Esophagus muscularis mucosa (tissue), 4 donors: ENCODE measurements at regions not wholly inside any gene's neighbourhood (a gene's known extent, or its start where the extent isn't known, plus 50 kb on each side); places are given as distances from the start of the nearest gene placed in this dataset.

Experiments
- DNase-seq: peaks from one replicate; pipeline ENCODE4 v3.0.0-alpha.2; 2017; ENCODE audit errors: extremely low spot score
- H3K27ac ChIP-seq, 4 donors: fragments of 200-600 bp; sonication (generic); replicated peaks in 1 of 4; 1 replicate in 3 of 4; 2 replicates in 1 of 4; pipeline ENCODE4 v1.5.1; 2016 to 2019; ENCODE audit warnings: mild to moderate bottlenecking in 1 of 4
- H3K27me3 ChIP-seq, 4 donors: fragments of 200-600 bp; sonication (generic); one replicate each; pipeline versions ENCODE4 v1.5.1 to v1.6.0; 2016 to 2019
- H3K36me3 ChIP-seq, 4 donors: fragments of 200-600 bp; sonication (generic); one replicate each; pipeline ENCODE4 v1.5.1; 2016 to 2019
- H3K4me1 ChIP-seq, 4 donors: fragments of 200-600 bp; sonication (generic); one replicate each; pipeline ENCODE4 v1.5.1; 2016 to 2019
- H3K4me3 ChIP-seq, 4 donors: fragments of 200-600 bp; sonication (generic); 1 replicate in 2 of 4; 2 replicates in 2 of 4; pipeline ENCODE4 v1.5.1; 2016 to 2019; ENCODE audit warnings: mild to moderate bottlenecking in 4 of 4, moderate library complexity in 1 of 4
- H3K9me3 ChIP-seq, 4 donors: fragments of 200-600 bp; sonication (generic); 1 replicate in 3 of 4; 2 replicates in 1 of 4; pipeline ENCODE4 v1.5.1; 2016 to 2019
- EP300 ChIP-seq: sonication (generic); formaldehyde crosslinking; IDR thresholded peaks from one replicate; pipeline ENCODE4 v1.6.1; 2017; ENCODE audit warnings: antibody characterized with exemption
- POLR2A ChIP-seq: fragments of 450-650 bp; IDR thresholded peaks from one replicate; pipeline ENCODE4 v1.6.1; 2017; ENCODE audit warnings: antibody characterized with exemption, moderate library complexity, mild to moderate bottlenecking, low read depth
- POLR2AphosphoS5 ChIP-seq, 2 donors: sonication (generic); formaldehyde crosslinking; IDR thresholded peaks; one replicate each; pipeline ENCODE4 v1.6.1; 2017; ENCODE audit warnings: antibody characterized with exemption in 2 of 2
- WGBS: methylation state at CpG from one replicate; pipeline ENCODE4 v1.1.5; 2018; 5-methylcytosine and 5-hydroxymethylcytosine counted together
- intact Hi-C: fragments of 100-400 bp; cut with DNase I; formaldehyde crosslinking; loops from one replicate; pipeline ENCODE4 v1.15.1; 2023
- TF ChIP-seq, protein P1 (sequence below), 3 experiments: fragments of 200-600 bp in 2 of 3; fragments of 450-650 bp in 1 of 3; sonication (generic) in 2 of 3; IDR thresholded peaks; one replicate each; pipeline ENCODE4 v1.5.1; 2017 to 2019; ENCODE audit warnings: antibody characterized with exemption in 3 of 3, mild to moderate bottlenecking in 2 of 3, moderate library complexity in 1 of 3

DNA sequence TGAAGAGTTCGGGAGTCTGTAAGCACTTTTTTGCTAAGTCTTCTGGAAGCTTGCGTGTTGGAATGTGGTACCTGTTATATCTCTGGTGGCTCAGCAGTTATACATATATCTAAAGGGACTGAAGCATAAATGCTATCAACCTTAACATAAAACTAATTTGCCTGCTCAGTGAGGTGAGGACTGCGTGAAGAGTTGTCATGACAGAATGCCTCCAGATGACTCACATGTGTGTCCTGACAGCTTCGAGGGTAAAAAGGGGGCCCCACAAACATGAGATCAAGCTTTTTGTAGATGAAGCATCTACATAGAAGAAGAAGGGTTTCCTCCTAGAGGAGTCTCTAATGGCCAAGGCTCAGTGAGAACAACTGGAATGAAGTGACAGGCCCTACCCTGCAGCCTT is 88.8 kb upstream of the C3orf80 start:
- H3K4me3 ChIP-seq, result no peak overlapping the region
- H3K9me3 ChIP-seq, result no peaks in the 10 kb centered on the region
- H3K27me3 ChIP-seq, result no peaks in the 10 kb centered on the region
- H3K36me3 ChIP-seq, result no peaks in the 10 kb centered on the region
- no peak overlapping the region for H3K27ac ChIP-seq
- no peak for DNase-seq
- intact Hi-C loops, result no loop called here
- no peak for TF ChIP-seq POLR2A
- no peak for TF ChIP-seq POLR2AphosphoS5 (IDR thresholded peaks at IDR 0.05)
- TF ChIP-seq EP300, result no peak
- TF ChIP-seq, protein P1, sequence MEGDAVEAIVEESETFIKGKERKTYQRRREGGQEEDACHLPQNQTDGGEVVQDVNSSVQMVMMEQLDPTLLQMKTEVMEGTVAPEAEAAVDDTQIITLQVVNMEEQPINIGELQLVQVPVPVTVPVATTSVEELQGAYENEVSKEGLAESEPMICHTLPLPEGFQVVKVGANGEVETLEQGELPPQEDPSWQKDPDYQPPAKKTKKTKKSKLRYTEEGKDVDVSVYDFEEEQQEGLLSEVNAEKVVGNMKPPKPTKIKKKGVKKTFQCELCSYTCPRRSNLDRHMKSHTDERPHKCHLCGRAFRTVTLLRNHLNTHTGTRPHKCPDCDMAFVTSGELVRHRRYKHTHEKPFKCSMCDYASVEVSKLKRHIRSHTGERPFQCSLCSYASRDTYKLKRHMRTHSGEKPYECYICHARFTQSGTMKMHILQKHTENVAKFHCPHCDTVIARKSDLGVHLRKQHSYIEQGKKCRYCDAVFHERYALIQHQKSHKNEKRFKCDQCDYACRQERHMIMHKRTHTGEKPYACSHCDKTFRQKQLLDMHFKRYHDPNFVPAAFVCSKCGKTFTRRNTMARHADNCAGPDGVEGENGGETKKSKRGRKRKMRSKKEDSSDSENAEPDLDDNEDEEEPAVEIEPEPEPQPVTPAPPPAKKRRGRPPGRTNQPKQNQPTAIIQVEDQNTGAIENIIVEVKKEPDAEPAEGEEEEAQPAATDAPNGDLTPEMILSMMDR (IDR thresholded peaks at IDR 0.05), result no peak
- 93% methylated on average over 4 of the region's 4 CpGs for WGBS
- H3K4me1 ChIP-seq, result no peaks in the 10 kb centered on the region

DNA sequence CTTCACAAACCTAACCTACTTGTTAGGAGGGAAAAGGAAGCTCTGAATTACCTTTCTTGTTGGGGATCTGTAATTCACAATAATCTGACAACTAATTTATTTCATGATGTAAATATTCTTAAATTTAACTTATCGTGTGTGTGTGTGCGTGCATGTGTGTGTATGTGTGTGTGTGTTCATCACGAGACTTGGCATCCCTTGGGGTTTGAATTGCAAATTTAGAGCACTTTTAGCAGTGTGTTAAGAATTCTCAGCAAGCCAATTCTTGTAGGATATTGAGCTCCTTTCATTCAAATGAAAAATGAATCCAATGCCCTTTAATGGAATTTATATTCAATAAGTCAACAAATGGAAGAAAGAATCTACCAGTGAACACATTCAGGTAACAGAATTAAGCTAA is 85.9 kb upstream of the C3orf80 start:
- TF ChIP-seq, protein P1 (IDR thresholded peaks at IDR 0.05), result no peak
- TF ChIP-seq POLR2A (no peak), EP300 (no peak), POLR2AphosphoS5 (IDR thresholded peaks at IDR 0.05) (no peak)
- DNase-seq, result no peak
- Histone ChIP-seq H3K4me1 (no peaks in the 10 kb centered on the region), H3K9me3 (peaks cover 0 to 12% (median 4%) of the 10 kb centered on the region in 4 donors), H3K27me3 (no peaks in the 10 kb centered on the region), H3K27ac (no peak overlapping the region), H3K36me3 (no peaks in the 10 kb centered on the region), H3K4me3 (no peak overlapping the region)
- 74% methylated on average over 3 of the region's 3 CpGs for WGBS
- intact Hi-C loops, result no loop called here

DNA sequence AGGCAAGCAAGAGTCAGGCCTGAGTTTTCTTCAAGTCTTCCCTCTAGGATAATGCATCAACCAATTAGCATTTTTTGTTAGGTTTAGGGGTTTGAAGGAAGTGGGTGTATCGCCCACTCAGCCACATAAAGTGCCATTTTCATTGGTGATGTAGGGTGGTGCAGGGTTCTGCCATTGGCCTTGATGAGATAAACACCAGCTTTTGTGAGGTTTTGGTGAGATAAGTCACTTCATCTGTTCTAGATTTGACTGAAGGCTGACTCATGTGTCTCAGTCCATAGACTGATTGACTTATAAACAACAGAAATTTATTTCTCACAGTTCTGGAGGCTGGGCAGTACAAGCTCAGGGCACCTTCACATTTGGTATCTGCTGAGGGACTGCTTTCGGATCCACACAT is 84.5 kb upstream of the C3orf80 start:
- H3K36me3 ChIP-seq, result no peaks in the 10 kb centered on the region
- TF ChIP-seq, protein P1 (IDR thresholded peaks at IDR 0.05), result no peak
- TF ChIP-seq POLR2A (no peak), POLR2AphosphoS5 (IDR thresholded peaks at IDR 0.05) (no peak), EP300 (no peak)
- 96% methylated on average over 2 of the region's 2 CpGs for WGBS

DNA sequence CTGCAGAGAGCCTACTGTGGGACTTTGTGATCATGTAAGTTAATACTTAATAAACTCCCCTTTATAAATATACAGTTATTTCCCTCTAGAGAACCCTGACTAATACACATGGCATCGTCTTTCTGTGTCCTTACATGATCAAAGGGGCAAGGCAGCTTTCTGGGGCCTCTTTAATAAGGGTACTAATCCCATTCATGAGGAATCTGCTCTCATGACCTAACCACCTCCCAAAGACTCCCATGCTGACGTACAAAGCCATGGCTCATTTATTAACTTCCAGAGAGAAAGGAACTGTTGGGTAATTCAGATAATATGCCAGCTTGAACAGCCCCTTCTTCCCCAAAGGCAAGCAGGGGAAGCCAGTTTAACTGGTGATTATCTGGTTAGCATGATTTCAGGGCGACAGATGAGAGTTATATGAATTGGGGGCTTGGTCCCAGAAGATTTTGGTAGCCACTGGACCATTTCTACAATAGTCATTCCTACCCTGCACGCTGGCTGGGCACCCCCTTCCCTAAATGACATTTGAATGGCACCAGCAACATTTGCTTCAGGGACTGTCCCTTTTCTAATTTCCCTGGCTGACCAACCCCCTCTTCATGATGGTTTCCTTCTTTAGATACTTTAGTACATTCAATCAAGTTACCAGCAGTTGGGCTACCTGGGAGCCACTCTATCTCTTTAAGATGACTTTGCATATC is 83.6 kb upstream of the C3orf80 start:
- no peaks in the 10 kb centered on the region for H3K36me3 ChIP-seq
- 74% methylated on average over 4 of the region's 4 CpGs for WGBS
- intact Hi-C loops, result no loop called here
- TF ChIP-seq, protein P1 (IDR thresholded peaks at IDR 0.05), result no peak
- TF ChIP-seq POLR2A (no peak), POLR2AphosphoS5 (IDR thresholded peaks at IDR 0.05) (no peak), EP300 (no peak)
- no peaks in the 10 kb centered on the region for H3K4me1 ChIP-seq
- no peaks in the 10 kb centered on the region for H3K27me3 ChIP-seq
- H3K4me3 ChIP-seq, result no peak overlapping the region
- H3K9me3 ChIP-seq, result peaks cover 0 to 12% (median 4%) of the 10 kb centered on the region in 4 donors
- H3K27ac ChIP-seq, result no peak overlapping the region
- DNase-seq, result no peak

More for the DNA sequence above, 84.5 kb upstream of the C3orf80 start:
- intact Hi-C loops, result no loop called here
- Histone ChIP-seq H3K27me3 (no peaks in the 10 kb centered on the region), H3K9me3 (peaks cover 0 to 12% (median 4%) of the 10 kb centered on the region in 4 donors), H3K4me3 (no peak overlapping the region), H3K4me1 (no peaks in the 10 kb centered on the region), H3K27ac (no peak overlapping the region)
- DNase-seq, result no peak

DNA sequence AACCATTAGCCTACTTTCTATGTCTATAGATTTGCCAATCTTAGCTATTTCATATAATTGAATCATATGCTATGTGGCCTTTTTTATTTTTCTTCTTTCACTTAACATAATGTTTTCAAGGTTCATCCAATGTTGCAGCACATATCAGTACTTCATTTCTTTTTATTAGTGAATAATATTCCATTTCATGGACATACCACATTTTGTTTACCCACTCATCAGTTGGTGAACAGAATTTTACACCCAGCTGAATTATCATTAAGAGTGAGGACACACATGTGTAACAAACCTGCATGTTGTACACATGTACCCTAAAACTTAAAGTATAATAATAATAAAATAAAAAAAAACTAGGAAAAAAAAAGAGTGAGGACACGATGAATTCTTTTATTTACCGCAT is 81.7 kb upstream of the C3orf80 start:
- H3K4me3 ChIP-seq, result no peak overlapping the region
- H3K27me3 ChIP-seq, result no peaks in the 10 kb centered on the region
- intact Hi-C loops, result no loop called here
- WGBS, result 98% methylated on average over 2 of the region's 2 CpGs
- H3K27ac ChIP-seq, result no peak overlapping the region
- TF ChIP-seq EP300, result no peak
- TF ChIP-seq, protein P1 (IDR thresholded peaks at IDR 0.05), result no peak
- no peak for TF ChIP-seq POLR2AphosphoS5 (IDR thresholded peaks at IDR 0.05)
- no peak for TF ChIP-seq POLR2A
- peaks cover 0 to 12% (median 4%) of the 10 kb centered on the region in 4 donors for H3K9me3 ChIP-seq
- H3K4me1 ChIP-seq, result no peaks in the 10 kb centered on the region
- H3K36me3 ChIP-seq, result no peaks in the 10 kb centered on the region
- no peak for DNase-seq
